Calu3 (cell line): ENCODE measurements at regions not wholly inside any gene's neighbourhood (a gene's known extent, or its start where the extent isn't known, plus 50 kb on each side); places are given as distances from the start of the nearest gene placed in this dataset.

Source experiments
- BruUV-seq: library from RNA; stranded (reverse); fragments of 400-500 nt; replicated peaks from 2 replicates; lab custom pipeline; 2021; lab: Mats Ljungman, UMichigan
- CTCF ChIA-PET: fragments of 300-600 bp; sonication (Branson Sonifier 250); formaldehyde crosslinking; loops from one replicate; lab custom pipeline; 2022; ENCODE audit warnings: antibody characterized with exemption; lab: Charles Lee
- DNase-seq: peaks from one replicate; pipeline ENCODE4 v3.0.0; 2022
- H3K27ac Mint-ChIP-seq: one replicate; pipeline ENCODE4 v1.8.0; 2022; ENCODE audit warnings: mixed read lengths; ENCODE audit not compliant: unreplicated experiment
- H3K27me3 Mint-ChIP-seq: one replicate; pipeline ENCODE4 v1.8.0; 2022; ENCODE audit warnings: mixed read lengths; ENCODE audit not compliant: unreplicated experiment
- H3K36me3 Mint-ChIP-seq: one replicate; pipeline ENCODE4 v1.8.0; 2022; ENCODE audit warnings: mild to moderate bottlenecking, moderate library complexity, mixed read lengths; ENCODE audit not compliant: insufficient read depth, unreplicated experiment
- H3K4me1 Mint-ChIP-seq: one replicate; pipeline ENCODE4 v1.8.0; 2022; ENCODE audit warnings: mild to moderate bottlenecking, low read depth, mixed read lengths; ENCODE audit not compliant: unreplicated experiment
- H3K4me3 Mint-ChIP-seq: one replicate; pipeline ENCODE4 v1.8.0; 2022; ENCODE audit warnings: mild to moderate bottlenecking, low read depth, moderate library complexity, mixed read lengths; ENCODE audit not compliant: unreplicated experiment
- H3K9me3 Mint-ChIP-seq: one replicate; pipeline ENCODE4 v1.8.0; 2022; ENCODE audit warnings: low read depth, mixed read lengths; ENCODE audit not compliant: unreplicated experiment
- CTCF ChIP-seq: fragments of 200-600 bp; IDR thresholded peaks from one replicate; pipeline ENCODE4 v1.8.0; 2022; ENCODE audit warnings: antibody characterized with exemption; ENCODE audit not compliant: unreplicated experiment
- intact Hi-C: fragments of 100-400 bp; cut with micrococcal nuclease; formaldehyde crosslinking; loops from one replicate; pipeline ENCODE4 v1.10.0; 2022; ENCODE audit not compliant: unreplicated experiment

GRCh38 chr17:52737071-52737470, 578.6 kb upstream of the CA10 start:
- CTCF ChIA-PET = no interaction called here
- peaks cover 7% of the 10 kb centered on the region for H3K9me3 Mint-ChIP-seq
- H3K4me1 Mint-ChIP-seq = no peaks in the 10 kb centered on the region
- intact Hi-C loops = no loop called here
- no peak for DNase-seq
- no peaks in the 10 kb centered on the region for H3K36me3 Mint-ChIP-seq
- no peak overlapping the region for H3K4me3 Mint-ChIP-seq
- no peaks in the 10 kb centered on the region for H3K27me3 Mint-ChIP-seq
- BruUV-seq = no TSS peak
- no peak for TF ChIP-seq CTCF
- no peak overlapping the region for H3K27ac Mint-ChIP-seq

- Mint-ChIP-seq H3K27ac (no peak overlapping the region), H3K27me3 (no peaks in the 10 kb centered on the region), H3K9me3 (peaks cover 7% of the 10 kb centered on the region), H3K4me3 (no peak overlapping the region), H3K36me3 (no peaks in the 10 kb centered on the region), H3K4me1 (no peaks in the 10 kb centered on the region)
- TF ChIP-seq CTCF = no peak
- no TSS peak for BruUV-seq
- CTCF ChIA-PET = no interaction called here
- intact Hi-C loops = no loop called here
- no peak for DNase-seq
Observed at GRCh38 chr17:52732841-52733240, 574.3 kb upstream of the CA10 start.

GRCh38 chr17:52724578-52724977, 566.1 kb upstream of the CA10 start:
- CTCF ChIA-PET = no interaction called here
- Mint-ChIP-seq H3K9me3 (no peaks in the 10 kb centered on the region), H3K36me3 (no peaks in the 10 kb centered on the region), H3K27ac (no peak overlapping the region), H3K4me1 (no peaks in the 10 kb centered on the region), H3K4me3 (no peak overlapping the region), H3K27me3 (no peaks in the 10 kb centered on the region)
- no peak for TF ChIP-seq CTCF
- intact Hi-C loops = no loop called here
- no peak for DNase-seq
- no TSS peak for BruUV-seq

- H3K4me1 Mint-ChIP-seq = no peaks in the 10 kb centered on the region
- no peaks in the 10 kb centered on the region for H3K36me3 Mint-ChIP-seq
- H3K27me3 Mint-ChIP-seq = no peaks in the 10 kb centered on the region
- H3K4me3 Mint-ChIP-seq = no peak overlapping the region
- intact Hi-C loops = no loop called here
- BruUV-seq = no TSS peak
- no peak for DNase-seq
- H3K27ac Mint-ChIP-seq = no peak overlapping the region
- CTCF ChIA-PET = no interaction called here
- no peak for TF ChIP-seq CTCF
- H3K9me3 Mint-ChIP-seq = peaks cover 2% of the 10 kb centered on the region
Observed at GRCh38 chr17:52721910-52722309, 563.4 kb upstream of the CA10 start.
